Iris pigment epithelial cell (primary cell): ENCODE measurements at regions not wholly inside any gene's neighbourhood (a gene's known extent, or its start where the extent isn't known, plus 50 kb on each side); places are given as distances from the start of the nearest gene placed in this dataset.

Experiments used
- DNase-seq: peaks from one replicate; pipeline ENCODE4 v3.0.0-alpha.2; 2011; ENCODE audit warnings: low read depth

GRCh38 chr5:125327676-125328075 lies 581.2 kb upstream of the ZNF608 start:
- DNase-seq = no peak

- no peak for DNase-seq
Measured at GRCh38 chr5:125331987-125332598, 585.7 kb upstream of the ZNF608 start.

GRCh38 chr5:125333416-125333815 lies 587.0 kb upstream of the ZNF608 start:
- DNase-seq = no peak

GRCh38 chr5:125336401-125336800 lies 590.0 kb upstream of the ZNF608 start:
- DNase-seq = peak; percentile 42

GRCh38 chr5:125337294-125337693 lies 590.9 kb upstream of the ZNF608 start:
- DNase-seq = no peak

- peak; percentile 14 for DNase-seq
Measured at GRCh38 chr5:125338440-125339174, 592.2 kb upstream of the ZNF608 start.

- DNase-seq = no peak
Measured at GRCh38 chr5:125341436-125341835, 595.0 kb upstream of the ZNF608 start.

GRCh38 chr5:125343015-125343414 lies 596.6 kb upstream of the ZNF608 start:
- DNase-seq = peak; percentile 67

GRCh38 chr5:125346316-125346715 lies 599.9 kb upstream of the ZNF608 start:
- DNase-seq = no peak

GRCh38 chr5:125348221-125348692 lies 601.8 kb upstream of the ZNF608 start:
- DNase-seq = no peak

- peak; percentile 7 for DNase-seq
Measured at GRCh38 chr5:125348936-125349831, 602.7 kb upstream of the ZNF608 start.

- no peak for DNase-seq
Measured at GRCh38 chr5:125357660-125358059, 611.2 kb upstream of the ZNF608 start.

GRCh38 chr5:125365747-125366146 lies 619.3 kb upstream of the ZNF608 start:
- no peak for DNase-seq

- peak; percentile 15 for DNase-seq
Measured at GRCh38 chr5:125367702-125368101, 621.3 kb upstream of the ZNF608 start.

GRCh38 chr5:125370461-125371205 lies 624.2 kb upstream of the ZNF608 start:
- no peak for DNase-seq

- peak; percentile 63 for DNase-seq
Measured at GRCh38 chr5:125372694-125373631, 626.5 kb upstream of the ZNF608 start.

GRCh38 chr5:125375143-125375542 lies 628.7 kb upstream of the ZNF608 start:
- DNase-seq = no peak

- no peak for DNase-seq
Measured at GRCh38 chr5:125376059-125376641, 629.7 kb upstream of the ZNF608 start.

GRCh38 chr5:125377141-125377540 lies 630.7 kb upstream of the ZNF608 start:
- no peak for DNase-seq

GRCh38 chr5:125381290-125381689 lies 634.9 kb upstream of the ZNF608 start:
- DNase-seq = no peak
